ENCODE measurements at regions not wholly inside any gene's neighbourhood (a gene's known extent, or its start where the extent isn't known, plus 50 kb on each side); places are given as distances from the start of the nearest gene placed in this dataset.

DNA sequence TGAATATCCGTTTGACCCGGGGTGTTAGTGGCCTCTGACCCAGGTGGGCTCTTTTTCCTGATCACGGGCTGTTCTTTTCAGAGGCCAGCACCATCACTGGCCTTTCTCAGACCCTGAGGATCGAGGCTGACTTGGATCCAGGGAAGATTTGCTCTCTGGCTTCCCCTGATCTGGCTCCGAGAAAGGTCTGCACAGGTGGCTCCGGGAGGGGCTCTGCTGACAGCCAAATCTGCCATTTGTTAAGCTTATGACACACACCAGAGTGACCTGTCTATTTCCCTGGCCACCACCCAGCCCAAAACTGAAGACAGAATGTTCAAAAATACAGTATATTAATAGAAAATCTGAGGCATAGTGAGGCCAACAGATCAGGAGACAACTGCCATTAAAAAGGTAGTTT is 221.8 kb upstream of the TNRC6C start:
- no peaks in the 10 kb centered on the region for H3K9me3 ChIP-seq (ENCODE audit: insufficient read depth, low read depth)
- TF ChIP-seq EZH2 (IDR thresholded peaks at IDR 0.05; ENCODE audit: low read depth) = no peak
- TF ChIP-seq, protein P1, sequence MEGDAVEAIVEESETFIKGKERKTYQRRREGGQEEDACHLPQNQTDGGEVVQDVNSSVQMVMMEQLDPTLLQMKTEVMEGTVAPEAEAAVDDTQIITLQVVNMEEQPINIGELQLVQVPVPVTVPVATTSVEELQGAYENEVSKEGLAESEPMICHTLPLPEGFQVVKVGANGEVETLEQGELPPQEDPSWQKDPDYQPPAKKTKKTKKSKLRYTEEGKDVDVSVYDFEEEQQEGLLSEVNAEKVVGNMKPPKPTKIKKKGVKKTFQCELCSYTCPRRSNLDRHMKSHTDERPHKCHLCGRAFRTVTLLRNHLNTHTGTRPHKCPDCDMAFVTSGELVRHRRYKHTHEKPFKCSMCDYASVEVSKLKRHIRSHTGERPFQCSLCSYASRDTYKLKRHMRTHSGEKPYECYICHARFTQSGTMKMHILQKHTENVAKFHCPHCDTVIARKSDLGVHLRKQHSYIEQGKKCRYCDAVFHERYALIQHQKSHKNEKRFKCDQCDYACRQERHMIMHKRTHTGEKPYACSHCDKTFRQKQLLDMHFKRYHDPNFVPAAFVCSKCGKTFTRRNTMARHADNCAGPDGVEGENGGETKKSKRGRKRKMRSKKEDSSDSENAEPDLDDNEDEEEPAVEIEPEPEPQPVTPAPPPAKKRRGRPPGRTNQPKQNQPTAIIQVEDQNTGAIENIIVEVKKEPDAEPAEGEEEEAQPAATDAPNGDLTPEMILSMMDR (conservative IDR thresholded peaks at IDR 0.05) = no peak
- H2AFZ ChIP-seq = no peak overlapping the region
- no peaks in the 10 kb centered on the region for H3F3A ChIP-seq (ENCODE audit: insufficient read depth, low read depth)
- DNase-seq = no peak
- intact Hi-C loops (cut with micrococcal nuclease; ENCODE audit: unreplicated experiment) = no loop called here
- H3K27me3 ChIP-seq (ENCODE audit: insufficient read depth, low read depth) = peaks cover 84% of the 10 kb centered on the region
- ChIA-PET CTCF (no interaction called here), POLR2A (ENCODE audit: unreplicated experiment) (no interaction called here)
- no TSS peak for BruUV-seq (replicated peaks)
- H3K9me2 ChIP-seq (ENCODE audit: insufficient read depth) = no peaks in the 10 kb centered on the region
- no peak overlapping the region for H3K27ac ChIP-seq
- H3K4me3 ChIP-seq = no peak overlapping the region
- no peak overlapping the region for H3K4me2 ChIP-seq
- no peaks in the 10 kb centered on the region for H3K36me3 ChIP-seq (ENCODE audit: low read depth)
- no peaks in the 10 kb centered on the region for H3K4me1 ChIP-seq (replicated peaks; ENCODE audit: insufficient read depth)
- H3K79me2 ChIP-seq (ENCODE audit: low read depth) = no peaks in the 10 kb centered on the region
- H4K20me1 ChIP-seq (ENCODE audit: insufficient read depth) = no peaks in the 10 kb centered on the region

DNA sequence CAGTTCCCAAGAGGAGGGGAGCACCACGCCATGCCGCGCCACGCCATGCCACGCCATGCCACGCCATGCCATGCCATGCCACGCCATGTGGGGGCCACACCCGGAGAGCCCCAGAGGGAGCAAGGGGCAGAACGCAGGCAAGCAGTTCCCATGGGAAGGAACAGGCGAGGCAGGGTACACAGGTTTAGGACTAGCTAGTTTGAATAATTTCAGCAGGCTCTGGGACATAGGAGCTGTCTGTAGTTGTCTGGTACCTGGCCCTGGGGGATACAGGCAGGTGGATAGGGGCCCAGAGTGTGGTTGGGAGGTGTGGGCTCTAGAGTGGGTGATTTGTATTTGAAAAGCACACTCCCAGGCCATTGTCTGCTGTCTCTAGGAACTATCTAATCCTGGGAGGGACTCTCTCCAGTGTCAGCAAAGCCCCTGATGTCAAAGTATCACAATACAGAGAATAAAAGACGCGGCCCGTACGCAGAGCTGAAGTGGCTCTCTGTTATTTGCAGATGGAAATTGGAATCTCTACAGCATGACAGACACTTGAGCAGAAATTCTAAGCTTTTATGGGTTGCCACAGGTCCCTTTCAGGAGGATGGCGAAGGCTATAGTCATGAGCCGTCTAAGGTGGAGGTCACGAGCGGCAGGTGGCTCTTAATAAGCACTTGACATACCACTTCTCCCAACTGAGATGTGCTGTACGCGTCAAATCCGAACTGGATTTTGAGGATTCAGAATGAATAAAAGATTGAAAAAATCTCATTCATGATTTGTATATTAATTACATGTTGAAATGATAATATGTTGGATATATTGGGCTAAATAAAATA is 220.8 kb upstream of the TNRC6C start:
- BruUV-seq (replicated peaks) = no TSS peak

DNA sequence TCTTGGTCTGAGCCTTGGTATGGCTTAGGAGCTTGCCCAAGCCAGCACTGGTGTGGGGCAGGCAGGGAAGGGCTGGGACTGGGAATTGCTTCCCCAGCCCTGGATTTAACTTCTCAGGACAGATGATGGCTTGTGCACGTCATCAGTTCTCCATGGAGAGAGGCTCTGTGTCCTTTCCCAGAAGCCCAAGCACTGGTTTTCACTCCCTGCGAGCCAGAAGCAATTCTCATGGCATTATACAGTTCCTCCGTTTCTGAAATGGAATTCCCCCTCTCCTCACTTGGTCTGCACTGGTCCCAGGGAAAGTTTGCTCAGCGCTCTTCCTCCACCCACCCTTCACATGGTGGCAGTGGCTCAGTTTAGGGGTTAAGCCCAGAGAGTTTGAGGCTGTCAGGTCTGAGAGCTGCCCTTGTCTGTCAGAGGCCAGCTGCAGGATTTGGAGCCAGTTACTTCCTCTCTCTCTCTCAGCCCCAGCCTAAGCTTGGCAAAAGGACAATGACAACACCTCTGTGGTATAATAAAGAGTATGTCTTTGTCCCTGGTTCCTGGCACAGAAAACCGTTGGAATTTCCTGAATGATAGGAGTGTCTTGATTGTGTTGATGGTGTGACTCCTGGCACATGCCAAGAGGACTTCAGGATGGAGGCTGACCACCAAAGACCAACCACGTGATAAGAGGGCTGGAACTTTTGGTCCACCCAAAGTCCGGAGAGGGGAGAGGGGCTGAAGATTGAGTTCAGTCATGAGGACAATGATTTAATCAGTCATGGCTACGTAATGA is 219.6 kb upstream of the TNRC6C start:
- Histone ChIP-seq H3K27ac (no peak overlapping the region), H2AFZ (no peak overlapping the region), H3K27me3 (ENCODE audit: insufficient read depth, low read depth) (peaks cover 86% of the 10 kb centered on the region), H3K36me3 (ENCODE audit: low read depth) (no peaks in the 10 kb centered on the region), H3K4me1 (replicated peaks; ENCODE audit: insufficient read depth) (no peaks in the 10 kb centered on the region), H3F3A (ENCODE audit: insufficient read depth, low read depth) (no peaks in the 10 kb centered on the region), H3K9me2 (ENCODE audit: insufficient read depth) (no peaks in the 10 kb centered on the region), H3K4me3 (no peak overlapping the region), H4K20me1 (ENCODE audit: insufficient read depth) (no peaks in the 10 kb centered on the region), H3K4me2 (no peak overlapping the region), H3K79me2 (ENCODE audit: low read depth) (no peaks in the 10 kb centered on the region), H3K9me3 (ENCODE audit: insufficient read depth, low read depth) (no peaks in the 10 kb centered on the region)
- TF ChIP-seq, protein P1 (conservative IDR thresholded peaks at IDR 0.05) = no peak
- no peak for TF ChIP-seq EZH2 (IDR thresholded peaks at IDR 0.05; ENCODE audit: low read depth)
- CTCF ChIA-PET = no interaction called here
- DNase-seq = no peak
- BruUV-seq (replicated peaks) = no TSS peak
- POLR2A ChIA-PET (ENCODE audit: unreplicated experiment) = no interaction called here
- intact Hi-C loops (cut with micrococcal nuclease; ENCODE audit: unreplicated experiment) = no loop called here

More for the DNA sequence above, 220.8 kb upstream of the TNRC6C start:
- Histone ChIP-seq H3K27me3 (ENCODE audit: insufficient read depth, low read depth) (peaks cover 84% of the 10 kb centered on the region), H3K79me2 (ENCODE audit: low read depth) (no peaks in the 10 kb centered on the region), H2AFZ (no peak overlapping the region), H3K36me3 (ENCODE audit: low read depth) (no peaks in the 10 kb centered on the region), H3K4me3 (no peak overlapping the region), H3K4me2 (no peak overlapping the region), H3K27ac (no peak overlapping the region), H3K9me3 (ENCODE audit: insufficient read depth, low read depth) (no peaks in the 10 kb centered on the region), H3F3A (ENCODE audit: insufficient read depth, low read depth) (no peaks in the 10 kb centered on the region), H3K9me2 (ENCODE audit: insufficient read depth) (no peaks in the 10 kb centered on the region), H3K4me1 (replicated peaks; ENCODE audit: insufficient read depth) (no peaks in the 10 kb centered on the region), H4K20me1 (ENCODE audit: insufficient read depth) (no peaks in the 10 kb centered on the region)
- CTCF ChIA-PET = no interaction called here
- DNase-seq = no peak
- POLR2A ChIA-PET (ENCODE audit: unreplicated experiment) = no interaction called here
- intact Hi-C loops (cut with micrococcal nuclease; ENCODE audit: unreplicated experiment) = no loop called here
- no peak for TF ChIP-seq EZH2 (IDR thresholded peaks at IDR 0.05; ENCODE audit: low read depth)
- TF ChIP-seq, protein P1 (conservative IDR thresholded peaks at IDR 0.05) = no peak
